NCI-H748 treated with DMSO at 0.1 percent for 48 hours (cell line): ENCODE measurements at regions not wholly inside any gene's neighbourhood (a gene's known extent, or its start where the extent isn't known, plus 50 kb on each side); places are given as distances from the start of the nearest gene placed in this dataset.

Experiments
- DNase-seq: peaks from one replicate; lab custom pipeline; 2025; lab: John Stamatoyannopoulos, UW

DNA sequence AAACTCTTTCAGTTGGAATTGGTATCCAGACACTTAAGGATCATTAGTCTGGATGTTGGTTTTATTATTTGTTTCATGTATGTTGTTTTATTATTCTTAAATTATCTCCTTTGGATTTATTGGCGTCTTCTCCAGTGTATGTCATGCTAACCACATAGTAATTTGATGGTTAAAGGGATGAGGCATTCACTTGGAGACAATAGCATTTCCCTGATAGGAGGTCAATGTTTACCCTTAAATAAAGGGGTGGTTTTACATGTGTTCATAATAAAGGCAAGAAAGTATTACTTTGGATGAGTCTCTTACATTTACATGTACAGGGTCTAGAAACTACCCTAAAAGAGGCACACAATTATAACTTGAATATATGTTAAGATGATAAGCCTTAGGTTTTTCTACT is 51.2 kb upstream of the RNF144B start:
- DNase-seq = no peak

DNA sequence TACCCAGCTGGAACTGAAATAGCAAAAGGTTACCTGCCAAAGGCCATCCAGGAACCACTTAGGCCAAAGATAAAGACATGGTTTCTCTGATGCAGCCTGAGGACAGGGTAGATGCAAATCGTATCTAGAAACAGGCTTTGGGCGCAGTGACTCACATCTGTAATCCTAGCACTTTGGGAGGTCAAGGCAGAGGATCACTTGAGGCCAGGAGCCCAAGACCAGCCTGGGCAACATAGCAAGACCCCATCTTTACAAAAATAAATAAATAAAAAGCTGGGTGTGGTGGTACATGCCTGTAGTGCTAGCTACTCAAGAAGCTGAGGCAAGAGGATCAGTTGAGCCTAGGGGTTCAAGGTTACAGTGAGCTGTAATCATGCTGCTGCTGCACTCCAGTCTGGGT is 52.9 kb upstream of the RNF144B start:
- no peak for DNase-seq

DNA sequence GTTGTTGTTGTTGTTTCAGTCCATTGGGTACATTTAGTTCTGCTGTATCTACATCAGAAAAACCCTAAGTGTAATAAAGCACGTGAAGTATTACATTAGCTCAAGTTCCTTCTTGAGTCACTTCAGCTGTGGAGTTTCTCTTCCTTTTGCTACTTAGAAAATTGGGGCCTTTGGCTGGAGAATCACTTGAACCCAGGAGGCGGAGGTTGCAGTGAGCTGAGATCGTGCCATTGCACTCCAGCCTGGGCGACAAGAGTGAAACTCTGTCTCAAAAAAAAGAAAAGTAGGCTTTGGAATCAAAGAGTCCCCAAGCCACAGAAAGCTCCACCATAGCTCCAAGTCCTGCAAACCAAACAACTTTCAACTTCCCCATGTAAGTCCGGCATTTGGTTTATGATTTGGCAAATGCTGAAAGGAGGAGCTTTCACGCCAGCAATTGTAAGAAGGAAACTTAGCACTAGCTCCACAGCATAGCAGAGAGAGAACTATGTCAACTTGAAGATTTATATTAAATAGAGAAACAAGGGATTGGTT is 56.5 kb upstream of the RNF144B start:
- no peak for DNase-seq

DNA sequence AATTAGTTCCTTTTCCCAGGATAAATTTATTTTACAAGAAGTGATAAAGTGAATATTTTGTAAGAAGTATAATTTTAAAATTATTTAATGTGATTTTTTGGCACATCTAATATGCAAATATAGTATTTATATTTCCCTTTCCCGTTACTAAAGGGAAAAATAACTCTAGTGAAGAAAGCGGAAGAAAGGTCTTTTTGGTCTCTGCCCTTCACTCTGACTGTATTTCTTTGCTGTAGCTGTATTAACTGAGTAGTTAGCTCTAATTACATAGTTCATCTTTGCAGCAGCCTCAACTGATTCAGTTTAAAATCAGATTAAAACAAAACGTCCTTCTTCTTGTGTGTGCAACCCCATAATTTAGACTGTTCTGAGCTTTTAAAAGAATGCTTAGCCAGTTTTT is 57.4 kb upstream of the RNF144B start:
- no peak for DNase-seq

DNA sequence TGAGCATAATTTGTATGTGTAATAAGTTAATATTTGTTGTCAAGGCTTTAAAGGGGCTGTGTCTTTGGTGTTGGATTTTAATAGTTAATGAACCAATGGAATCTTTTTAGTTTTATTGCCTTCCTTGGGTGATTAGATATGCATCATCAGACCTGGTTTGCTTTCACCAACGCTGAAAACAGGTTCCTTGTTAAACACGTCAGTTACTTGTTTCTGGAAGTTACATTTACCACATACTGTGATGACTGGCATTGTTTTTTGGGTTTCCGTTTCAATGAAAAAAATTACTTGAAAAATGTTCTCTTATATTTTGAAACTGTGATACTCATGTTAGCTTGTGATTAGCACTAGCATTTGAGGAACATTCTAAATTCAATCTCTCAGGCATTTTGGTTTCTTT is 58.6 kb upstream of the RNF144B start:
- no peak for DNase-seq

DNA sequence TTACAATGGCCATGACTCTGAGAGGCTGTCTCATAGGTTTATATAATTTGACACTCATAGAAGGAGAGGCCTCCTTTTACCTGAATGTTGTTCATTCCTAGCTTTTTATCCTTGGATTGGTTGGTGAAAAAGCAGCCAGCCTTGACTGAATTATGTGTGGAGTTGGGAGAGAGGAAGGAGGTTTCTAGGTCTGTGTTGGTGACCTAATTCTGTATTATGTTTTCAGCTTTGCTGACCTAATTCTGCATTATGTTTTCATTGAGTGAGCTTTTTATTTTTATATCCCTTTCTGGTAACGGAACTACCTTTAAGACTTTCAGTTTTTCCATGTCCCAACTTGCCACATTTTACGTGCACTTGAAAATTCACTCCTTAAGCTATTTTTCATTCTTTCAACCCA is 59.1 kb upstream of the RNF144B start:
- DNase-seq = no peak

DNA sequence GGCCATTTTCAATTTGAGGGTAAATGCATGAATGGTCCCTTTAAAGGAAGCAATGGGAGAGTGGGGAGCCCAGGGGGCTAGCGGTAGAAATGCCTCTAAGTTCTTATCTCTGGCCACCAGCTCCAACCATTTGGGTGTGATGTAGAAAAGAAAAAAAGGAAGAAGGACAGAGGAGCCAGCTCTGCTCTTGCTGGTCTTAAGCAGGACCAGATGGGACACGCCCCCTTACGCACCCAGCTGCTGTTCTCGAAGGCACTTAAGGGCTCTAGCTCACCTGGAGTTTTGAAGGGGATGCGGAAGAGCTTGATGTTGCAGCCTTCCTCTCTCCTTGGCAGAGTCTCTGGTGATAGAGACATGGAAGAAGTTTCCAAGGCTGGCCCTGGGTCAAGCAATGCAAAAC is 59.5 kb upstream of the RNF144B start:
- no peak for DNase-seq

DNA sequence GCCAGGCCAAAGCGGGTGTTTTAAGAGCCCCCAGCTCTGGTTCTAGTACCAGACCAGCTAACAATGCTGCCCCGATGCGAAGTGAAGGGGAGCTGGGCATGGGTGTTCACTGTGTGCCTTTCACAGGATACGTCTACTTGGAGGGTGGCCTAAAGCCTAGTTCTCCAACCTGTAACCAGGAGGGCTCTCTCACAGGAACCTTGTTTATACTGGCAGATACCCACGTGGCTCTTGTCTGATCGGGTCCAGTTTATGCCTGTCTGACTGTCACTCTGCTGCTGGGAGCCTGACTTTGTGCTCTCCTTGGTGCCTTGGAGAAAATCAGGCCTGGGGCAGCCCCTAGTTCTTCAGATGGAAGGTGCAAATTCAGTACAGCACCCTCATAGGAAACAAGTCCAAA is 60.2 kb upstream of the RNF144B start:
- DNase-seq = no peak

DNA sequence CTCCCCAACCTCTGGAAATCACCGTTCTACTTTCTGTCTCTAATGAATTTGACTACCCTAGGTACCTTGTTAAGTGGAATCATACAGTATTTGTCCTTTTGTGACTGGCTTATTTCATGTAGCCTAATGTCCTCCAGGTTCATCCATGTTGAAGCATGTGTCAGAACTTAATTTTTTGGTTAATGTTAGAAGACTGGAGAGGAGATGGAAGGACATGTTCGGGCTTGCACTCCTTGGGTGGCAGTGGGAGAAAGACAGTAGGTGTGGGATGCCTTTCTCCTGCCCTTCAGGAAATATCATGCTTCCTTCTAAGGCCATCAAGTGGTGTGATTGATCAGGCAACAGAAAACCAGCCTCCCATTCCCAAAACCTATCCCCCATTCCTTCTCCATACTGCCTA is 61.1 kb upstream of the RNF144B start:
- DNase-seq = no peak

DNA sequence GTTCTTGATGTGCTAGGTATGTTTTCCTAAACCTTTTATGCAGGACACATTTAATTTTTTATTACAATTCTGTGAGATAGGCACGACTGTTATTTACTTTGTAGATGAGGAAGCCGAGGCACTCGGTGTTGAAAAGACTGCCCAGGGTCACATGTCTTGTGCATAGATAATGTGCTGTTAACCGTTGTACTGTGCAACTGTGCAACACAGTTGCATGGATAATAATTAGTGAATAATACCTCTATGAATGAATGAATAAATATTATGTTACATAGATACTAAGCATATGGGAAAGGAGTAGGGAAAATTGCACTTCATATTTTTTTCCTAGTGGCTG is 60.3 kb upstream of the DEK start:
- DNase-seq = no peak

DNA sequence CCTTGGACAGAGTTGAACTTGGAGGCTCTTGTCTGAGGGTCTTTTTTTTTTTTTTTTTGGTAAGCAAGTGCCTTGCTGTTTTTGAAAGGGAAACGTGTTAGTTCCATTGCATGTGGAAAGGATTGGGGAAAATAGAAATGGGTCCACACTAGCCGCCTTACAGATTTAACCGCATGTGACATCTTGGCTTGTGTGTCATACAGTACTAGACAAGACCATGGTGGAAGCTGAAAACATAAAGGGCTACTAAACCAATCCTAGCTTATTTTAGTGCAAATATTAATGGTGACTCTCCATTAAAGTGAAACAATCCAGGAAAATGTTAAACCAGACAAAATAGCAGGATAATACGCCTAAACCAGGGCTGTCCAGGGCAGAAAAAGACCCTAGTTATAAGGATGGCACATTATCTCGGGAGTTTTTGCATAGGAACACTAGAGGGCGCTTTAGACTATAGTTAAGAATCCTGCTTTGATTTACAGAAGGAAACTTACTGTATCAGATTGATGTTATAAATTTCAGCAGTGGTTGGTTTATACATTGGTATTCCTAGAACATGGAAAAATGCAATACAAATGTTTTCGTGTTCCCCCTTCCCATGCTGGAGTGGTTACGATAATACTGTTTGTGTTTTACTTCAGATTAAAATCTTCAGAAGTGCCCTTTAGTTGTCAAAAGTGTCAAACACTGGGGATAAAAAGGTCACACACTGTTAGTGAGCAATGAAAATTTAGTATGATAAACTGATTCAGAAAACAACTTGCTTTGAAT is 59.8 kb upstream of the DEK start:
- peak; percentile 85 for DNase-seq

DNA sequence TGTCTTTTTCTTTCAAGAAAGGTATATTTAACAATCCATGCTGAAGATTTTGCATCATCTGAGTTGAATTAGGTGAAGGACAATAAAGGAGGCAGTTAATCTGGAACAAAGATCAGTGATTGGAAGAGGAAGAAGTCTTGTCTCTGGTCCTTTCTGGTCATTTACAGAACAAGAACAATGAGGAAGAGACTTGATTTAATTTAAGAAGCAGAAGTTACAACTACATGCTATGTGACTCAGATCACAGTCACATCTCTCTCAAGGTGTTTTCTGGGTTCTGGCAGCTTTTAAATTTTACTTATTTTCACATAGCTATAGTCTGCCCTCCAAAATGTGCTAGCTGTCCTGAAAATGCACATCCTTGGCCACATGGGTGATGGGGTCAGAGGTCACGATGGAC is 53.5 kb upstream of the DEK start:
- no peak for DNase-seq

DNA sequence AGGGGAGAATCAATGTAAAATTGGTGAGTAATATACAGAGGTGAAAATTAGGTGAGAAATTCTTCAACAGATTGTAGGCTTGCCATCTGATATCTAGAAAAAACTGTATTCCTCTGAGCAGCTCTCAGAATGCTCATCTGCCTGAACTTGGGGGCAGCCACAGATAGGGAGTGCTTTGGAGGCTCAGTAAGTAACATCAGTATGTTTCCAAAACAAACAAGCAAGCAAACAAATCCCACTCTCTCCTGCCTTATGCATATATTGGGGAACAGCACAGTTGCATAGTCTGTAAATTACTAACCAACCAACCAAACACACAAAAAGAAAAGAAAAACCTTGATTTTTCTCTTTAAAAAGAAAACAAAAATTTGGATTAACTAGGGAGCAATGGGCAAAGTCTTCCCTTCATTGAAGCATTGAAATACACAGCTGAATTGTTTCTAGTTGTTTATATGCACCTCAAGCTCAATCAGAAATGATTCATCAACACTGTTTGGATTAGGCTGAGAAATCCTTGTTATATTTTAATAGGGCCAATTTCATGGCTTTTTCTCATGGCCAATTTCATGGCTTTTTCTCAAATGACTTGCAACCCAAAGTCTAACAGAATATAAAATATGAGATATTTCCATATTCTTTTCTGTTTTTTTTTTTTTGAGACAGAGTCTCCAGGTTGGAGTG is 50.1 kb upstream of the DEK start:
- no peak for DNase-seq
